ENCODE measurements at regions not wholly inside any gene's neighbourhood (a gene's known extent, or its start where the extent isn't known, plus 50 kb on each side); places are given as distances from the start of the nearest gene placed in this dataset.

GRCh38 chr18:30616414-30616813 is 426.1 kb downstream of the DSC3 start:
- TF ChIP-seq CTCF (optimal IDR thresholded peaks at IDR 0.05 in 1 of 3, IDR thresholded peaks at IDR 0.05 in 1 of 3, conservative IDR thresholded peaks at IDR 0.05 in 1 of 3; ENCODE audit: extremely low read depth in 1 of 3, insufficient read depth in 2 of 3, low read length in 3 of 3) (no peak), EZH2 (IDR thresholded peaks at IDR 0.05; ENCODE audit: low read length) (no peak)

All from keratinocyte (primary cell).